ENCODE measurements at regions not wholly inside any gene's neighbourhood (a gene's known extent, or its start where the extent isn't known, plus 50 kb on each side); places are given as distances from the start of the nearest gene placed in this dataset.
"Not testable (repeated sequence)": the region's sequence is repeated elsewhere in the genome, so short reads cannot be mapped to it uniquely, and the experiment has no call there.

GRCh38 chr7:46099076-46099475 is 178.0 kb upstream of the IGFBP3 start:
- DNase-seq, result no peak

GRCh38 chr7:46091071-46091470 is 170.0 kb upstream of the IGFBP3 start:
- DNase-seq, result no peak

GRCh38 chr7:46089281-46089680 is 168.2 kb upstream of the IGFBP3 start:
- no peak for DNase-seq

GRCh38 chr7:46088486-46088885 is 167.4 kb upstream of the IGFBP3 start:
- DNase-seq, result not testable (repeated sequence)

GRCh38 chr7:46080595-46081159 is 159.6 kb upstream of the IGFBP3 start:
- DNase-seq, result no peak

- no peak for DNase-seq
Measured at GRCh38 chr7:46079421-46079820, 158.3 kb upstream of the IGFBP3 start.

- no peak for DNase-seq
Measured at GRCh38 chr7:46076527-46076926, 155.5 kb upstream of the IGFBP3 start.

- DNase-seq, result no peak
Measured at GRCh38 chr7:46072722-46073121, 151.7 kb upstream of the IGFBP3 start.

- no peak for DNase-seq
Measured at GRCh38 chr7:46071601-46072000, 150.5 kb upstream of the IGFBP3 start.

GRCh38 chr7:46071076-46071475 is 150.0 kb upstream of the IGFBP3 start:
- DNase-seq, result no peak

GRCh38 chr7:46068159-46068558 is 147.1 kb upstream of the IGFBP3 start:
- DNase-seq, result no peak

GRCh38 chr7:46059308-46060020 is 138.4 kb upstream of the IGFBP3 start:
- no peak for DNase-seq

GRCh38 chr7:46058086-46058823 is 137.2 kb upstream of the IGFBP3 start:
- no peak for DNase-seq

- DNase-seq, result no peak
Measured at GRCh38 chr7:46054915-46055314, 133.8 kb upstream of the IGFBP3 start.

- DNase-seq, result no peak
Measured at GRCh38 chr7:46054272-46054671, 133.2 kb upstream of the IGFBP3 start.

- DNase-seq, result peak; percentile 59
Measured at GRCh38 chr7:46047581-46047980, 126.5 kb upstream of the IGFBP3 start.

GRCh38 chr7:46043338-46043737 is 122.3 kb upstream of the IGFBP3 start:
- DNase-seq, result not testable (repeated sequence)

- not testable (repeated sequence) for DNase-seq
Measured at GRCh38 chr7:46039813-46040212, 118.7 kb upstream of the IGFBP3 start.

- DNase-seq, result no peak
Measured at GRCh38 chr7:46035166-46035565, 114.1 kb upstream of the IGFBP3 start.

- DNase-seq, result no peak
Measured at GRCh38 chr7:46034056-46034768, 113.1 kb upstream of the IGFBP3 start.

GRCh38 chr7:46033592-46033991 is 112.5 kb upstream of the IGFBP3 start:
- DNase-seq, result no peak

- DNase-seq, result no peak
Measured at GRCh38 chr7:46032942-46033341, 111.9 kb upstream of the IGFBP3 start.

GRCh38 chr7:46032353-46032752 is 111.3 kb upstream of the IGFBP3 start:
- no peak for DNase-seq
